ENCODE measurements at regions not wholly inside any gene's neighbourhood (a gene's known extent, or its start where the extent isn't known, plus 50 kb on each side); places are given as distances from the start of the nearest gene placed in this dataset.

- H3F3A ChIP-seq (ENCODE audit: insufficient read depth, low read length), result no peaks in the 10 kb centered on the region
- H3K4me2 ChIP-seq (ENCODE audit: low read depth, low read length), result no peak overlapping the region
- H3K79me2 ChIP-seq (ENCODE audit: low read length), result no peaks in the 10 kb centered on the region
- H3K9ac ChIP-seq (ENCODE audit: low read length), result no peak overlapping the region
- no peak overlapping the region for H2AFZ ChIP-seq (ENCODE audit: low read length)
- H4K20me1 ChIP-seq (ENCODE audit: insufficient read depth, low read length), result no peaks in the 10 kb centered on the region
- no peaks in the 10 kb centered on the region for H3K4me1 ChIP-seq (ENCODE audit: low read length)
- H3K9me2 ChIP-seq (replicated peaks; ENCODE audit: insufficient read depth, low read length), result no peaks in the 10 kb centered on the region
- H3K9me3 ChIP-seq (replicated peaks; ENCODE audit: insufficient read depth, low read length), result no peaks in the 10 kb centered on the region
- no peak overlapping the region for H3K4me3 ChIP-seq (ENCODE audit: low read length)
- no peaks in the 10 kb centered on the region for H3K36me3 ChIP-seq (replicated peaks; ENCODE audit: insufficient read depth, low read length)
- no peak overlapping the region for H3K27ac ChIP-seq (ENCODE audit: low read length)
- DNase-seq, result no peak
- TF ChIP-seq EZH2phosphoT487 (IDR thresholded peaks at IDR 0.05; ENCODE audit: low read length) (no peak), EZH2 (optimal IDR thresholded peaks at IDR 0.05; ENCODE audit: low read depth, low read length) (no peak)
- TF ChIP-seq, protein P1, sequence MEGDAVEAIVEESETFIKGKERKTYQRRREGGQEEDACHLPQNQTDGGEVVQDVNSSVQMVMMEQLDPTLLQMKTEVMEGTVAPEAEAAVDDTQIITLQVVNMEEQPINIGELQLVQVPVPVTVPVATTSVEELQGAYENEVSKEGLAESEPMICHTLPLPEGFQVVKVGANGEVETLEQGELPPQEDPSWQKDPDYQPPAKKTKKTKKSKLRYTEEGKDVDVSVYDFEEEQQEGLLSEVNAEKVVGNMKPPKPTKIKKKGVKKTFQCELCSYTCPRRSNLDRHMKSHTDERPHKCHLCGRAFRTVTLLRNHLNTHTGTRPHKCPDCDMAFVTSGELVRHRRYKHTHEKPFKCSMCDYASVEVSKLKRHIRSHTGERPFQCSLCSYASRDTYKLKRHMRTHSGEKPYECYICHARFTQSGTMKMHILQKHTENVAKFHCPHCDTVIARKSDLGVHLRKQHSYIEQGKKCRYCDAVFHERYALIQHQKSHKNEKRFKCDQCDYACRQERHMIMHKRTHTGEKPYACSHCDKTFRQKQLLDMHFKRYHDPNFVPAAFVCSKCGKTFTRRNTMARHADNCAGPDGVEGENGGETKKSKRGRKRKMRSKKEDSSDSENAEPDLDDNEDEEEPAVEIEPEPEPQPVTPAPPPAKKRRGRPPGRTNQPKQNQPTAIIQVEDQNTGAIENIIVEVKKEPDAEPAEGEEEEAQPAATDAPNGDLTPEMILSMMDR (IDR thresholded peaks at IDR 0.05; ENCODE audit: low read length), result no peak
- H3K27me3 ChIP-seq (replicated peaks; ENCODE audit: insufficient read depth, low read length), result no peaks in the 10 kb centered on the region
Measured at GRCh38 chr7:17586711-17587110, 288.3 kb downstream of the AHR start.

DNA sequence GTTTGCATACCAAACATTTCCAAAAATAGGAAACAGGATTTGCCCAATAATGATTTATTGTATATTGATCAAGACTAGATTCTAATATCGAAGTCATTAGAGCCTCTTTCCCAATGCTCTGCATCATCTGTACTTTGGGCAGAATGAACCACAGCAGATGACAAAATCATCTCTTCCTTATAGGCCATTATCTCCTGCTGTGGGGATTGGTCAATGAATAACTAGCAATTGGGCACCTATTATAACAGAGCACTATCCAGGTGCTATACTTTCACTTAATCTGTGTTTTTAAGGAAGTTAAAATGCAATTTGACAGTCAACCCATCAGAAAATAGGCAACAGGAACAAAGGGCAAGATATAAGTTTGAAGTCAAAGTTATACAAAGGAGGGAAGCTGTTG, 290.3 kb downstream of the AHR start:
- Histone ChIP-seq H3F3A (ENCODE audit: insufficient read depth, low read length) (no peaks in the 10 kb centered on the region), H4K20me1 (ENCODE audit: insufficient read depth, low read length) (no peaks in the 10 kb centered on the region), H2AFZ (ENCODE audit: low read length) (no peak overlapping the region), H3K4me1 (ENCODE audit: low read length) (no peaks in the 10 kb centered on the region), H3K27ac (ENCODE audit: low read length) (no peak overlapping the region), H3K4me2 (ENCODE audit: low read depth, low read length) (no peak overlapping the region), H3K27me3 (replicated peaks; ENCODE audit: insufficient read depth, low read length) (no peaks in the 10 kb centered on the region), H3K36me3 (replicated peaks; ENCODE audit: insufficient read depth, low read length) (no peaks in the 10 kb centered on the region), H3K79me2 (ENCODE audit: low read length) (no peaks in the 10 kb centered on the region), H3K9me3 (replicated peaks; ENCODE audit: insufficient read depth, low read length) (no peaks in the 10 kb centered on the region), H3K9ac (ENCODE audit: low read length) (no peak overlapping the region), H3K9me2 (replicated peaks; ENCODE audit: insufficient read depth, low read length) (no peaks in the 10 kb centered on the region), H3K4me3 (ENCODE audit: low read length) (no peak overlapping the region)
- DNase-seq, result no peak
- TF ChIP-seq, protein P1 (IDR thresholded peaks at IDR 0.05; ENCODE audit: low read length), result no peak
- TF ChIP-seq EZH2phosphoT487 (IDR thresholded peaks at IDR 0.05; ENCODE audit: low read length), result no peak

DNA sequence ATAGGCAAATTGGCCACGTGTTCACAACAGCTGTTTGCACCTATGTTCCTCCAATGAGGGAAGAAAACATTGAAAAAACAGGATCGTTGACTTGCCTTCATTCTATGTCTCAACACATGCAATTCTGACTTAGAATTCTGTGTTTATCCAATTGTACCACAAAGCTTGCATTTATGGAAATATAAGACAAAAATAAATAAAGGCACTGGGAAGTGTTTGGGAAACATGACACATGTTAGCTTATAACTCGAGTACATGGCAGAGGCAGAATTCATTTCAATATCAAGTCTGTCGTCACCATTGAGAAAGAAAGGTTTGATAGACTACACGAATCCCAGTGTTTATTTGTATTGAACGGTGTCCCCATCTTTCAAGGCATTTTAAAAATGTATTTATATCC, 291.2 kb downstream of the AHR start:
- no peaks in the 10 kb centered on the region for H3K27me3 ChIP-seq (replicated peaks; ENCODE audit: insufficient read depth, low read length)
- H3K4me3 ChIP-seq (ENCODE audit: low read length), result no peak overlapping the region
- H3K79me2 ChIP-seq (ENCODE audit: low read length), result no peaks in the 10 kb centered on the region
- H2AFZ ChIP-seq (ENCODE audit: low read length), result no peak overlapping the region
- no peaks in the 10 kb centered on the region for H3F3A ChIP-seq (ENCODE audit: insufficient read depth, low read length)
- H3K9ac ChIP-seq (ENCODE audit: low read length), result no peak overlapping the region
- no peaks in the 10 kb centered on the region for H3K9me3 ChIP-seq (replicated peaks; ENCODE audit: insufficient read depth, low read length)
- H3K27ac ChIP-seq (ENCODE audit: low read length), result no peak overlapping the region
- no peaks in the 10 kb centered on the region for H4K20me1 ChIP-seq (ENCODE audit: insufficient read depth, low read length)
- H3K9me2 ChIP-seq (replicated peaks; ENCODE audit: insufficient read depth, low read length), result no peaks in the 10 kb centered on the region
- no peaks in the 10 kb centered on the region for H3K4me1 ChIP-seq (ENCODE audit: low read length)
- no peaks in the 10 kb centered on the region for H3K36me3 ChIP-seq (replicated peaks; ENCODE audit: insufficient read depth, low read length)
- TF ChIP-seq EZH2phosphoT487 (IDR thresholded peaks at IDR 0.05; ENCODE audit: low read length) (no peak), EZH2 (optimal IDR thresholded peaks at IDR 0.05; ENCODE audit: low read depth, low read length) (no peak)
- TF ChIP-seq, protein P1 (IDR thresholded peaks at IDR 0.05; ENCODE audit: low read length), result no peak
- no peak for DNase-seq
- no peak overlapping the region for H3K4me2 ChIP-seq (ENCODE audit: low read depth, low read length)

All from MM.1S (cell line).